GM18868 (cell line): ENCODE measurements at regions not wholly inside any gene's neighbourhood (a gene's known extent, or its start where the extent isn't known, plus 50 kb on each side); places are given as distances from the start of the nearest gene placed in this dataset.
"Not testable (repeated sequence)": the region's sequence is repeated elsewhere in the genome, so short reads cannot be mapped to it uniquely, and the experiment has no call there.

Source experiments
- ATAC-seq: cut with Tn5 transposase; IDR thresholded peaks from one replicate; pipeline ENCODE4 v1.9.1; 2021; ENCODE audit warnings: mild to moderate bottlenecking, moderate library complexity; ENCODE audit not compliant: unreplicated experiment

DNA sequence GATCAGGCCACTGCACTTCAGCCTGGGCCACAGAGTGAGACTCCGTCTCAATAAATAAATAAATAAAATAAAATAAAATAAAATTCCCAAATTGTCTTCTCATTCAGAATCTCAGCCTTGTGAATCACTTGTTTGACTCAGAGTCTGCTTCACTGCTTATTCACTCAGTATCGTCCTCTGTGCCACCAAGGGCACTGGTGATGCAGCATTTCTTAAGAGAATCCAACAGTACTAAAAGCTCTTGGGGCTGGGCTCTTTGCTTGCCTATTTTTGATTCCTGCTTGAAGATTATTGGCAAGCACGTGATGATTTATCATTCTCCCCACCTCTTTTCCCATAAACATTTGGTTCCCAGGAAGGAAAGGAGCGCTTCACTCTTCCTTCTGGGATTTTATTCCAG is 54.8 kb upstream of the HMGB1 start:
- no peak for ATAC-seq

DNA sequence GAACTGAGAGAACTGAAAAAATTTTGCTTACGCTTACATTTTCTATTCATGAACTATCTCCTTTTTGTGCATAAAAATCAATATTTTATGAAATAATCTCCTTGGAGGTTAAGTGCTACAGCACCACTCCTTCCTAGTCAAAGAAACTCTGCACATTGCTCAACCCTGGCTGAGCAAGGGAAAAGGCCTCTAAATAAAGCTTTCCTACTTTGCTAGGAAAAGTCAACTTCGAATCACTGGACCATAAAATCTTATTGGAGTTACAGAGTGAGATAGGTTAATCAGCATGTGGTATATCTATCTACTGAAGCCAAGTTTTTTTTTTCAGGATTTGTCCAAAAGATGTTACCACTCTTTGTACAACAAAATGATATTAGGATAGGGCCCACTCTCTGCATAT is 57.5 kb upstream of the HMGB1 start:
- ATAC-seq, result no peak

DNA sequence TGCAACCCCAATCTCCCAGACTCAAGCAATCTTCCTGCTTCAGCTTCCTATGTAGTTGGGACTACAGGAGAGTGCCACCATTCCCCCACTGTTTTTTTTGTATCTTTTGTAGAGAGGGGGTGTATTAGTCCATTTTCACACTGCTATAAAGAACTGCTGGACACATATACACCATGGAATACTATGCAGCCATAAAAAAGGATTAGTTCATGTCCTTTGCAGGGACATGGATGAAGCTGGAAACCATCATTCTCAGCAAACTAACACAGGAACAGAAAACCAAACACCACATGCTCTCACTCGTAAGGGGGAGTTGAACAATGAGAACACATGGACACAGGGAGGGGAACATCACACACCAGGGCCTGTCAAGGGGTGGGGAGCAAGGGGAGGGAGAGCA is 58.1 kb upstream of the HMGB1 start:
- not testable (repeated sequence) for ATAC-seq

DNA sequence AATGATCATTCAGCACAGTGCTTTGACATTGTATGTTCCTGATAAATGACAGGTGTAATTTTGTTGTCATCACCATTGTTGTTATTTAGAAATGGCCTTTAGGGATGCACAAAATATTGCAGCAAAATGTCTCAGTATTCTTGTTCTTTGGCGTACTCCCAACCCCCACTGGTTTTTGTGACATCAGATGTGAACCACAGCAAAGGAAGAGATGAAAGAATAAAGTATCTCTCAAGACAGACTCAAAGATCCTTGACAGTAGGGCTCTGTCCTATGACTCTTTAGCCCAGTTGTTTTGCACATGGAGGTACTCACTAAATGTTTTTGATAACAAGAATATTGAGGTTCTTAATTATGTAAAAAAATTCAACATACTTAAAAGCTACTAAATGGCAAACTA is 59.5 kb upstream of the HMGB1 start:
- ATAC-seq, result not testable (repeated sequence)

DNA sequence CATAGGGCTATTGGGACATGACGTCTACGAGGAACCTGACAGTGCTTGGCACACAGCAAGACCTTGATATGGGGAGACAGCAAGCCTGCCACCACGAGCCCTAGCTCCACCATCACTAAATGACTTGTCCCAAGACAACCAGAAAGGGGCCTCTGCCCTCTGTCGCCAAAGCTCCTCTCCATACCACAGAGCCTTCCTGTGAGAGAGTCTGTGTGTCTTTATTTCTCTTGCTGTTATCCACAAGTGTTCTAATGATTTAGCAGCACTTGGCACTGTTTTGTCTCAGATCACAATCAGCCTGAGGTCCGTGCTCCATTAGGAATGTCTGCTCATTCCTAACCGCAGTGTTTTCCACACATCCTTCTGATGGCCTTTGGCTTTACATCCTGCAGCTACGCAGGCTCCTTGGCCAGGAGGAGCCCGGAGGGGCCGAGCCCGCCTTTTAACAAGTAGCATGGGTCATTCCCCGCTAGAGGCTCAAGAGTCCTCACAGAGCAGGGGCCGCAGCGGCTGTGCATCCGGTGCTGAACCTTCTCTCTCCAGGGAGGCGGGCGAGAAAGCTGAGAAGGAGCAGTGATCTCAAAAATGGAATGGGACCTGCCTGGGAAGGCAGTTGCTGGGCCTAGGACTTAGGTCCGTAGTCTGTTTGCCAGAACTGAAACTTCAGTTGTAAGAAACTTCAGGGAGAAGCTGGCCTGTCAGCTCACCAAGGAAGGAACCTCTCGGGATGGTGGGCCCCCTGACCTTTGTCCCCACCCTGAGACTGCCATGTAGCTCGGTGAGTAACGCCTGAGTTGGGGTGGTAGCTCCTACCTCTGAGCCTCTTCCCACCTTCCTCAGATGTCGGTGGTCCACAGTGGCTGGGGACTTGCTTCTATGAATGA is 61.1 kb upstream of the HMGB1 start:
- no peak for ATAC-seq

DNA sequence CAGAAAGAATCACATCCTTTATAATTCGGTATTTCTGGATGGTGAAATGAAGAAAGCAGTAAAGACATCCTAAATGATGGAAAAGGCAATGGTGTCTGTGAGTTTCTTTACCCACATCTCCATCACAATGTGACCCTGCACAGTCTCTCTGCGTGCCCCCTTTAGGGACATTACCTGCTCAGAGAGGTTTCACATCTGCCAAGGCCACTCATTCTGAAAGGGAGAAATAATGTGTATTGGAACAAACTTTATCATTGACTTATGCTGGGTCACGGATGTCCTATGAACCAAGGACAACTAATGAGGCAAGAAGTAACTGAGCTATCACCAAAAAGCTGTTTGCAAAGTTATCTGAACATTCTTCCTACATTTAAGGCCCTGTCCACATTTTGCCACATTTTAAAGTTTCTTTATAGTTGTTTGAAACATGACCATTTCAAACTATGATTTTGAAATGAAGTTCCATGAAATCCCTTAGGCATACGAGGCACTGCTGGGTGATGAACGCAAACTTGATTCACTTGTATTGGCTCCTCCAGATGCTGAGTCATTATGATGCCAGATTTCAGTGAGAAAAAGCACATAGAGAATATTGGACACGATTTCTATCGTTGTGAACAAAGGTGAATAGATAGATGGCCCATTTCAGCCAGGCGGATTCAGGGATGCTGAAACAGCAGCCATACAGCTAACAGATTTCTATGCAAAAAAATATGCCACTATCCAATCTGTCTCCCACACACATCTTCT is 63.5 kb upstream of the HMGB1 start:
- ATAC-seq, result peak; percentile 97

DNA sequence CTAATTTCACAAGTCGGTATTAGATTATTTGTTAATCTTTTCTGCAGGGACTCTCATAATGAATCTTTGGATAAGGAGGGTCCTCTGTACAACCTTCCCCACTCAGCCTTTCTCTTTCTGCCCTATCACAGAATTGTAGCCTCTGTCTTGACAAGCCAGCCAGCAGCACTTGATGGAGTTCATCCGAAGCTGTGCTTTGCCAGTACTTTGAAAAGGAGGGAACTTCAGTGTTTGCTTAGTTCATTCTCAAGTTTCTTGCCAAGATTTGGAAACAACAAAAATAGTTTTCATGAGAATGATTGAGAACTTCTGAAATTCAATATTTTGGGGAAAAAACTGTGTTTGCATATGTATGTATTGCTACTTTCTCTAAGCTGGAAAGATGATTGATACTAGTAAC is 69.3 kb upstream of the HMGB1 start:
- no peak for ATAC-seq

DNA sequence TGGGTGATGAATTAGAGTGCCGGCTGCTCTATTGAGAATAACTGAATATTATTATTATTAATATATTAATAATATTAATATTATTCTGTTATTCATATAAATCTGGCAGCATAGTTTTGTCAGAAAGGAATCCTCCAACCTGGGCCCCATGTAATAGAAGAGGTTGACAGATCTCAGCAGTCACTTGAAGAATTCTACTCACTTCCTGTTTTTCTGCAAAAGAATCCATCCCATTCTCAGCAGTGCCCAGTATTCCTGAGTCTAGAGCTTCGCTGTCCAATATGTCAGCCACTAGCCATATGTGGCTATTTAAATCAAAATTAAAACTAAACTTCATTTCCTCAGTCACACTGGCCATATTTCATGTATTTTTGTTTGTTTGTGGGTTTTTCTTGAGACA is 72.4 kb upstream of the USPL1 start:
- no peak for ATAC-seq

DNA sequence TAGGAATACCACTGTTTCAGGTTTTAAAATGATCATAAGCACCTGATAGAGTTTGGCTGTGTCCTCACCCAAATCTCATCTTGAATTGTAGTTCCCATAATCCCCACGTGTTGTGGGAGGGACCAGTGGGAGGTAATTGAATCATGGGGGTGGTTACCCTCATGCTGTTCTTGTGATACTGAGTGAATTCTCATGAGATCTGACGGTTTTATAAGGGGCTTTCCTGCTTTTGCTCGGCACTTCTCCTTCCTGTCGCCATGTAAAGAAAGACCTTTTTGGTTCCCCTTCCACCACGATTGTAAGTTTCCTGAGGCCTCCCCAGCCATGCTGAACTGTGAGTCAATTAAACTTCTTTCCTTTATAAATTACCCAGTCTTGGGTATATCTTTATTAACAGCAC is 69.7 kb upstream of the USPL1 start:
- ATAC-seq, result not testable (repeated sequence)

DNA sequence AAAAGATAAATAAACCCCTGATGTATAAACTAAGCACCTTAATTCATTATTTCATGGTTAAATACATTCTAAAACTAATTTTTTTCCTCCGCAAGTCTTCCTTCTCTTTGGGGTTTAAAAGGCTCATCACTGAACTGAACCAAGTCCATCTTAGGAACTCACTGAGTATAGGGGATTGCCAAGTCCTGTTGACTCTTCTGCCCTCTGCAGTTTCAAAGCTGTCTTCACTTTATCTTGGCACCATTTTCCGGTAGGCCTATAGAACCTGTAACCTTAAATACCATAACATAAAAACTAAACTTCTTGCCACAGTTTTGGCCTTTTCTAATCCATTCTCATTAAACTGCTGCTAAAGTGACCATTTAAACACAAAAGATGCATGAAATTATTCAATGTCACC is 66.5 kb upstream of the USPL1 start:
- ATAC-seq, result peak; percentile 77

DNA sequence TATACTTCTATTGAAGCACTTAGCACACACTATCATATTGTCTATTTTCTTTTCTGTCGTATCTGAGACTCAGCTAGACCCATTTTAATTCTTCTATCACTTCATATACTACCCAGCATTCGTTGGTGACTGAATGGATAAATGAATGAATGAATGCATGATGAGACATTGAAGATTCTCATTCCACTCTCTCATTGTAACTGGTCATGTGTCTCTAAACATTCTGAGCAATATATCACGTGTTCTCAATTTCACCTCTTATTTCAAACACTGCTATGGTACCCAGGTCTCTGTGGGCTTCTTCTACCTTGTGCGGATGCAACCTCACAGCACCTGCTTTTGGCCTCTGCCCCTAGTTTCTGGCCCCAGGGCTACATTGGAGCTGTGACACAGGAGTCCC is 65.2 kb upstream of the USPL1 start:
- ATAC-seq, result no peak

DNA sequence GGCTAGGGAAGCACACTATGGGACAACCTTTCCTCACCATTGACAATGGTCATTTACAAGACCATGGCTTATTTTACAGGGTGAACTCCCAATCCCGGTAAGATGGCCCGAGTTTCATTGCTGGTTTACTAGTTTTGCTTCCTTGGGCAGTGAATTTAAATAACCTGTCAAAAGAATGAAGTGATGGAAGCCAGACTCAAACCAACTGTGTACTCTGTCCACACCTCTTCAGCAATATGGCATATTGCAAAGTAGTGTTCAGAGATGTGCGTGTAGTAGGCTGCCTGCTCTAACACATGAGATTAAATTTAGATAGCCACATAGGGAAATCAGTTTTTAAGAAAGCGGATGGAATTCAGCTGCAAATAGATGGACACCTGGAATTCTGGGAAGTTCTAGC is 58.4 kb upstream of the USPL1 start:
- no peak for ATAC-seq

DNA sequence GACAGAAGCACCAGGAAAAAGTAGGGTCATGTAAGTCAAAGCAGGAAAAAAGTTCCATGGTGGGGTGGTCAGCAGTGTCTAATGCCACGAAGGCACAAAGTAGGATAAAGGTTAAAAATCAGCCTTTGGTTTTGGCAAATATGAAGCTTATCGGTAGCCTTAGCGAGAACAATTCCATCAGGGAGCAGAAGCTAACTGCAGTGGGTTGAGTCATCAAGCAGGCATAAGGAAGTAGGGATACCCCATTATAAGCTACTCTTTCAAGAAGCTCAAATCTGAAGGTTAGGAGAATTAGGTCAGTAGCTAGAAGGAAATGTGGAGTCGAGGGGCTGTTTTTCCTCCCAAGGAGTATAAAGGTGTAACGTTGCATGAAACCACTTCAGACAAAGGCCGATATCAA is 57.5 kb upstream of the USPL1 start:
- no peak for ATAC-seq

DNA sequence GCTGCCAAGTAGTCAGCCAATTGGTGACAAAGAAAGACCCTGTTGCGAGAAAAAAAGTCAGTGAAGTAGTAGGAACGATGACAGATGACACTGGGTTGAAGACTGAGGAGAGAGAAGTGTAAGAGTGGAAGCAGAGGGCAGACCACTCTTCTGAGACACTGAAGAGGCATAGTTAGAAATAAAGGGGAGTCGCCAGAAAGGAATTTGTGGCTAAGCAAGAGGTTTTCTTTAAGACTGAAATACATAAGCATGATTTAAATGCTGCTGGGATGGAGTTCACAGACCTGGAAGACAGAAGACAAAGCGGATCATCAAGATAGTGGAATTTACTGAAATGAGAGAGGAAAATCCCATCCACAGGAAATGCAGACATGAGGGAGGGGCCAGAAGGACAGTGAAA is 56.2 kb upstream of the USPL1 start:
- ATAC-seq, result no peak

DNA sequence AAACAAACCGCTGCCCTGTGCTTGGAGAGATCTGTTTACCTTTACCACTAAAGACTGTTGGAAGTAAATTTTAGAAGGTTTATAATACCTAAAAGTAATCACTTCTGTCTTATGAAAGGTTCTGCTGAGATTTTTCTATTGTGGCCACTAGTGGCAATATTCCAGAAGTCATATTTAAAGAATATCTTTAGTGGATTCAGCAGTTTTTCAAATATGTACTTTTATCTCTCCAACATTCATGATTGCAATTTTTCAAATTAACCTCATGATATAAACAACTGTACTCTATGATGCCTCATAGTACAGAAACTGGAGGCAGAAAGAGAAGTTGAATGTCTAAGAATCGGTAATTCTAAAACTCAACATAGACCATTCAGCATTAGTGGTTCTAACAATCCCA is 53.2 kb upstream of the USPL1 start:
- no peak for ATAC-seq

DNA sequence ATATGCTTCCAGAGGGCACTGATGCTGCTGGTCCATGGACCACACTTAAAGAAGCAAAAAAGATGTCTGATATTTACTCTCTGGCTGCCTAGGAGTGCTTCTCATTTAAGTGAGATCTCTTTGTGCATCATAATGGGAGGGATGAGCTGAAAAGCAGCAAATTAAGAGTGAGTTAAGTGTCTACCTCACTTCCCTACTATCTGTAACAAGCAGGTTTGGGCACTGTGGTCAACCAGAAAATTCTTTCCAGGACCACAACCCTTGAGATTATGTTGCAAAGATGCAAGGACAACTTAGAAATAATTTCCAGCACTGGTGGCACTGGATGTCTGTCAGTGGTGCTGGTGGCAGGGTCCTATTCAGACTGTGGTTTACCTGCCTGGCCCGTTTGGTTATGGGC is 52.1 kb upstream of the USPL1 start:
- ATAC-seq, result no peak

DNA sequence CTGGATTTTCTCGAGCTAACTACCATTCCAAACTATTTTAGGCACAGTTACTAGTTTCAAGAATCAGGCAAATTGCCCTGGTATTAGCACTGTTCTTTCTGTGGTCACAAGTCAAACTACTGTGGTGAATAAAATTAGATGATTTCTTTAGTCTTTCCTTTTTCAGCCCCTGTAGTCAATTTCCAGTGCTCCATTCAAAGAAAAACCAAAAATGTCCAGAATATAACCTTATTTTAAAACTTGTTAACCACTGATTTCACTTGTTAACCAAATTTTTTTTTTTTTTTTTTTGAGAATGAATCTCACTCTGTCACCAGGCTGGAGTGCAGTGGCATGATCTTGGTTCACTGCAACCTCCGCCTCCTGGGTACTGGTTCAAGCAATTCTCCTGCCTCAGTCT is 50.6 kb upstream of the USPL1 start:
- ATAC-seq, result no peak
